Brain microvascular endothelial cell (primary cell): ENCODE measurements at regions not wholly inside any gene's neighbourhood (a gene's known extent, or its start where the extent isn't known, plus 50 kb on each side); places are given as distances from the start of the nearest gene placed in this dataset.

ENCODE experiments used
- DNase-seq: peaks from one replicate; pipeline ENCODE4 v3.0.0-alpha.2; 2020
- H3K27ac ChIP-seq: fragments of 250-450 bp; sonication (Bioruptor Pico); 2 replicates; pipeline ENCODE4 v1.5.1; 2020; ENCODE audit warnings: mild to moderate bottlenecking, moderate library complexity
- H3K27me3 ChIP-seq: fragments of 250-450 bp; sonication (Bioruptor Pico); replicated peaks from 2 replicates; pipeline ENCODE4 v1.5.1; 2020; ENCODE audit warnings: mild to moderate bottlenecking
- H3K36me3 ChIP-seq: fragments of 250-450 bp; sonication (Bioruptor Pico); replicated peaks from 2 replicates; pipeline ENCODE4 v1.5.1; 2020; ENCODE audit warnings: mild to moderate bottlenecking
- H3K4me3 ChIP-seq: 2 replicates; pipeline ENCODE4 v1.5.1; 2011; ENCODE audit warnings: low read depth, mild to moderate bottlenecking, control low read depth, low read length, moderate library complexity
- CTCF ChIP-seq: IDR thresholded peaks from 2 replicates; pipeline ENCODE4 v1.5.1; 2011; ENCODE audit warnings: low read depth, mild to moderate bottlenecking, moderate library complexity, low read length, control low read depth, inconsistent platforms; ENCODE audit errors: missing control alignments
- in situ Hi-C: cut with HindIII; loops from 2 replicates; pipeline ENCODE4 v1.10.0; 2017; ENCODE audit warnings: low sequenced_read_pairs, low pct_ligation_motif_present

- Histone ChIP-seq H3K36me3 (no peaks in the 10 kb centered on the region), H3K4me3 (no peak overlapping the region), H3K27me3 (no peaks in the 10 kb centered on the region), H3K27ac (no peak overlapping the region)
- TF ChIP-seq CTCF, result no peak
- DNase-seq, result no peak
- in situ Hi-C loops, result no loop called here
Observed at GRCh38 chr14:62364800-62365280, 602.6 kb downstream of the SNAPC1 start.

GRCh38 chr14:62369919-62370560 is 607.8 kb downstream of the SNAPC1 start:
- no peak overlapping the region for H3K4me3 ChIP-seq
- in situ Hi-C loops, result no loop called here
- TF ChIP-seq CTCF, result no peak
- no peaks in the 10 kb centered on the region for H3K27me3 ChIP-seq
- DNase-seq, result no peak
- no peaks in the 10 kb centered on the region for H3K36me3 ChIP-seq
- H3K27ac ChIP-seq, result no peak overlapping the region

- Histone ChIP-seq H3K27me3 (no peaks in the 10 kb centered on the region), H3K36me3 (no peaks in the 10 kb centered on the region), H3K27ac (no peak overlapping the region), H3K4me3 (no peak overlapping the region)
- DNase-seq, result no peak
- in situ Hi-C loops, result no loop called here
- no peak for TF ChIP-seq CTCF
Observed at GRCh38 chr14:62373944-62374343, 611.7 kb downstream of the SNAPC1 start.

- H3K36me3 ChIP-seq, result no peaks in the 10 kb centered on the region
- no peak for DNase-seq
- H3K27ac ChIP-seq, result no peak overlapping the region
- no peak overlapping the region for H3K4me3 ChIP-seq
- TF ChIP-seq CTCF, result no peak
- in situ Hi-C loops, result no loop called here
- H3K27me3 ChIP-seq, result no peaks in the 10 kb centered on the region
Observed at GRCh38 chr14:62378057-62378456, 615.8 kb downstream of the SNAPC1 start.

- H3K27me3 ChIP-seq, result no peaks in the 10 kb centered on the region
- TF ChIP-seq CTCF, result no peak
- no peak overlapping the region for H3K4me3 ChIP-seq
Observed at GRCh38 chr14:62381311-62382070, 619.3 kb downstream of the SNAPC1 start.

More at GRCh38 chr14:62381311-62382070, 619.3 kb downstream of the SNAPC1 start:
- Histone ChIP-seq H3K36me3 (no peaks in the 10 kb centered on the region), H3K27ac (no peak overlapping the region)
- in situ Hi-C loops, result no loop called here
- DNase-seq, result no peak
